Stimulated activated CD4-positive, alpha-beta T cell treated with anti-CD3 and anti-CD28 coated beads, TNF-alpha, amount 100 ng/mL, for 4 hours (primary cell): ENCODE measurements at regions not wholly inside any gene's neighbourhood (a gene's known extent, or its start where the extent isn't known, plus 50 kb on each side); places are given as distances from the start of the nearest gene placed in this dataset.
"Not testable (repeated sequence)": the region's sequence is repeated elsewhere in the genome, so short reads cannot be mapped to it uniquely, and the experiment has no call there.

ENCODE experiments used
- DNase-seq, 3 experiments: peaks; one replicate each; pipeline ENCODE4 v3.0.0-alpha.2; 2020; ENCODE audit warnings: low read depth in 3 of 3

DNA sequence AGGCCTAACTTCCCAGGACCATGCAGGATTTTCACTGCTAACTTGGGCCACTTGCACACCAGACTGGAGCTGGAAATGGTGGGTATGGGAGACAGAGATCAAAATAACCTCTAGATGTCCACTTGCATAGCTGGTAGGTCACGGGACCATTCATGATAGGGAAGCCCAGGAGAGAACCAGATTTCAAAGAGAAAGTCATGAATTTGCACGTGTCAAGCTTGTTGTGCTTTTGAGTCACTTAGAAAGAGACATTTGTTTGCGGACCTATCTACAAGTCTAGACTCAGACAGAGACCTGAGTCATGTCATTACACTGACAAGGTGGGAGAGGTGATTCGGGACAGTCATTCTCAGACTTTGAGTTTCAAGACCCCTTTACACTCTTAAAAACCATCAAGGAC, 704.1 kb downstream of the DTWD2 start:
- not testable (repeated sequence) for DNase-seq

DNA sequence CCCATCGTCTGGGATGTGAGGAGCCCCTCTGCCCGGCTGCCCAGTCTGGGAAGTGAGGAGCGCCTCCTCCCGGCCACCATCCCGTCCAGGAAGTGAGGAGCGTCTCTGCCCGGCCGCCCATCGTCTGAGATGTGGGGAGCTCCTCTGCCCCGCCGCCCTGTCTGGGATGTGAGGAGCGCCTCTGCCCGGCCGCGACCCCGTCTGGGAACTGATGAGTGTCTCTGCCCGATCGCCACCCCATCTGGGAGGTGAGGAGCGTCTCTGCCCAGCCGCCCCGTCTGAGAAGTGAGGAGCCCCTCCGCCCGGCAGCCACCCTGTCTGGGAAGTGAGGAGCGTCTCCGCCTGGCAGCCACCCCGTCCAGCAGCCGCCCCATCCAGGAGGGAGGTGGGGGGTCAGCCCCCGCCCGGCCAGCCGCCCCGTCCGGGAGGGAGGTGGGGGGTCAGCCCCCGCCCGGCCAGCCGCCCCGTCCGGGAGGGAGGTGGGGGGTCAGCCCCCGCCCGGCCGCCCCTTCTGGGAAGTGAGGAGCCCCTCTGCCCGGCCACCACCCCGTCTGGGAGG, 705.8 kb downstream of the DTWD2 start:
- DNase-seq: not testable (repeated sequence)

DNA sequence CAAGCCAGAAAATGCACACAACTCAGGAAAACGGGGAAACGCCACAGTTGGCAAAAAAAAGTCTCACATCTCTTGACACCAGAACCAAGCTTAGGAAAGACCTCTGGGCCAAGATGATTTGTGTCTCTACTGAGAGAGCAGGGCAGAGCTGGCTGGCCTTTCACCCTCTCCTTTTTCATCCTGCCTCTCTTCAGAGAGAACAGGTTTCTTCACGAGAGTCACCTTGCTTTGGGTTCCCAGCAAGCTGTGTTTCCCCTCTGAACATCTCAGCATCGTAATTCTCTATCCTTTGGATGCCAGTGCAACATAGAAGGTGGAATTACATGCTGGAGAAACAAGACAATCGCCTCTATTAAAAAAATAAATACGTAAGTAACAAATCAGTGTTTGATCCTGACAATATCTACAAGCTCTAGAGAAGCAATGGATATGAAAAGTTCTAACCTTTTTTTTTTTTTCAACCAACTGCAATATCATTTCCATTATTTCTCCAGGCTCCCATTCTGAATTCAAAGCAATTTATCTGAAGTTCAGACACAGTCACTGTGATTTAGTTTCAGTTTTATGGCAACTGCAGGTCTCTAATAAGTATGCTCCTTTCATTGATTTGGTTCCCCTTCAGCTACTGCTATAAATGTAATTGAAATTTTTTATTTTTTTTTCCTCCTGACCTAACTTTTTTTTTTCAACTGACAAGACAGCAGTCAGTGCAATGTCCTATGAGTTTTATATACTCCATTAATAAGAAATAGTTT, 708.6 kb downstream of the DTWD2 start:
- DNase-seq: no peak

DNA sequence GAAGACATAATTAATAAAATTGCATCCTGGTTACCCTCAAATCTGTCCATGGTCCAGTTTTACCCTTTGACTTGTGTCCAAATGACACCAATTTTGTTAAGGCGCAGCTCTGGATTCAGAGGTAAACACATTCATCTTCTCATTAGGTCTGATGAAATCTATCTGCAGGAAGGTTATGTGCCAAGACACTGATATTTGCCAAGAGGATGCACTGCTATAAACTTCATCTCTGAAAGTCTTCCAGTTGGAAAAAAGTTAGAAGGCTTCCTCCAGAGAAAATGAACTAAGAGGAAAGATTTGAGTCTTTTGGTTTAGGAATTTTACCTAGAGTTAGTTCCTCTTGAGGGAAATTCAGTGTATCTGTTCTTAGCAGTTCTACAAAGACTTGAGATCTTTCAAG, 717.8 kb downstream of the DTWD2 start:
- DNase-seq: no peak

DNA sequence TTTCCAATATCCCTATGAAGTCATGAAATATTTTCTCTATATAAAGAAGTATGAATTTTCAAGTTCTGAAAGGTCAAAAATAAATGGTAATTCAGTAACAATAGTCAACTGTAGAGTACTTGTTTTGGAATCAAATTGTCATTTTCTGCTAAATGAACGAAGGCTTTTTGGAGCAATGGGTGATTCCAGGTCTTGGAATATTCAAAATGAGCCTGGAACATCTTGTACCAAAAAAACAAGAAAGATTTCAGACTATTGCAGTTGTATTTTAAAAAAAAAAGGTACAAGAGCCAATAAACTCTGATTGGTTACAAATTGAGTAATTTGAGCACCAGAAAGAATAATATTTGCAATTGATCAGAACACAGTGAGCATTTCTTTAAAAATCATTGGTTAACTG, 730.1 kb downstream of the DTWD2 start:
- DNase-seq: no peak

DNA sequence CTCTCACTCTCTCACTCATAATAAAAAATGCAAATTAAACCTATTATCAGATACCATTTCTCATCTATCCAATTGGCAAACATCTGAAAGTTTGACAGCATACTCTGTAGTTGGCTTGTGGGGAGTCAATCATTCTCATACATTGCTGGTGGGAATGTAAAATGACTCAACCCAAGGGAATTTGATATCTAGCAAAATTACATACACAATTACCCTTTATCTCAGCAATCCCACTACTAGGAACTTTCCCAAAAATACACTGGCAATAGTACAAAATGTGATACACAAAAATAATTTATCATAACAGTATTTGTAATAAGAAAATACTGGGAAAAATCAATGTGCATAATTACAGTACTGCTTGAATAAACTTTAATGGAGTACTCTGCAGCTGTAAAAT, 731.3 kb downstream of the DTWD2 start:
- no peak for DNase-seq

DNA sequence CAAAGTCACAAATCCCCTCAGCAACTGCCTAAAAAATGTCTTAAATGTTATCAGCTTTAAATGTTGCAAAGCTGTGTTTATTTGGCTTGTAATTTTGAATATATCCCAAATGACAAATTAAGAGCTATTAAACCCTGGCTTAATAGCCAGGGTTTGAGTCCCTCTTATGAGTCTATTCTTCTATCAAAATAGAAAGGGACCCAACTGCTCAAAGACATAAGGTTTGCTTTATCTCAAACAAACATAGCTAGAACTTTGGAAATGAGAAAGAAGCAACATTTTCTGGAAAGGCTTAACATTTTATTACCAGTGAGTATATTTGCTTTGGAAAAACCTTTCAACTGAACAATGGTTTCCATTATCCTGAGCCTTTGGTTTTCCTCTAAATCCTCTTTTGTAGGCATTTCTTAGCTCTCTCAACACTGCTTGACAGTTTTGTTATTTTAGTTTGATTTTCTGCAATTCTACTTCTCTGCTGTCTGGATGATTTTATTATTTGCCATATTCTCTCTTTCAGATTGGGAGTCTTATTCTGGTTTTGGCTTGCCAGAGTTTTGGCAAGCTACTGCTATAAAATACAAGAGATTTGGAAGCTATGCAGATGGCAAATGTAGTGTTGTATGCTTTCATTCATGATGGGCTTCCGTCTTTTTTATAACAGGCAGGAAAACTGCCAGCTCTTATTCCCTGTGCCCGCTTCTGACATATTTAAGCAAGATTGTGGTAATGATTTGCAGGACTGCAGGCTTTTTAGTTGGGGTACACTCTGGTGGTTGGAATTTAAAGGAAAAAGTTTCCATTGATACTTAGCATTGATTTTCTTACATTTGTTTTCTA, 734.9 kb downstream of the DTWD2 start:
- DNase-seq: no peak

DNA sequence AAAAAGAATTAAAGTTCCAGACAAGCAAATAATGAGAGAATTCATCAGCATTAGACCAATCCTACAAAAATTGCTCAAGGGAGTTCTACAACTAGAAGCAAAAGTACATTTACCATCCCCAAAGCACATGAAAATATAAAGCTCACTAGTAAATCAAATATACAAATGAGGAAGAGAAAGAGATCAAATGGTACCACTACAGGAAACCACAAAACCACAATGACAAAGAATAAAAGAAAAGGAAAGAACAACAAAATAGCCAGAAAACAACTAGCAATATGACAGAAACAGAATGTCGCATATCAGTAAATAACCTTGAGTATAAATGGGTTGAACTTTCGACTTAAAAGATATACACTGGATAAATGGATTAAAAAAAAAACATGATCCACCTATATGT, 739.0 kb downstream of the DTWD2 start:
- no peak for DNase-seq

DNA sequence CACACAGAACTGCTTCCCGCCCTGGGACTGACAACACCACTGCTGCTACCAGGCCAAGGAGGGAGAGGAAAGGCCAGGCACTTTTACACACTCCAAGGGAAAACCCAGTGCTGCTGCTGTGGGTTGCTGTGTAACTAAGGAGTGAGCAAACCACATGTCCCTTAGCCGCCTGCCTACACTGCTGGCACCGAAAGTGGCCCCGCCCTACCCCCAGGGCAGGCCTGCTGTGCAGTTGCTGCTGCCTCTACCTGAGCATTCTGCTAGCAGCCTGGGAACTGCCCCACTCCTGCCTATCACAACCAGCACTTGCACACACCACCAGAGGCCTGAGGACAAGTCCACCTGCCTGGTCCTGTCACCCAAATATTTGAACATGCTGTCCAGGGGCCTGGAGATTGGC, 740.9 kb downstream of the DTWD2 start:
- no peak for DNase-seq

DNA sequence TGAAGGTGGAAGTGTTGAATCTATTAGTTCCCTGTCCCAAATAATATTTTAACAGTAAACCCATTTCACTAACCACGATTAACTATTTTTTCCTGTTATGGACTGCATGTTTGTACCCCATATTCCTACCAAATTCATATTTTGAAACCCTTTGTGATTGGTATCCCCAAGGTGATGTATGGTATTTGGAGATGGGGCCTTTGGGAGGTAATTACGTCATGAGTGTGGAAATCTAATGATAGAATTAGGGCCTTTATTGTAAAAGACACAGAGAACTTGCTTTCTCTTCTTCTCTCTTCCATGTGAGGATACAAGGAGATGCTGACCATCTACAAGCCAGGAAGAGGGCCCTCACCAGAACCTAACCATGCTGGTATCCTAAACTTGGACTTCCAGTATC, 744.7 kb downstream of the DTWD2 start:
- DNase-seq: no peak

DNA sequence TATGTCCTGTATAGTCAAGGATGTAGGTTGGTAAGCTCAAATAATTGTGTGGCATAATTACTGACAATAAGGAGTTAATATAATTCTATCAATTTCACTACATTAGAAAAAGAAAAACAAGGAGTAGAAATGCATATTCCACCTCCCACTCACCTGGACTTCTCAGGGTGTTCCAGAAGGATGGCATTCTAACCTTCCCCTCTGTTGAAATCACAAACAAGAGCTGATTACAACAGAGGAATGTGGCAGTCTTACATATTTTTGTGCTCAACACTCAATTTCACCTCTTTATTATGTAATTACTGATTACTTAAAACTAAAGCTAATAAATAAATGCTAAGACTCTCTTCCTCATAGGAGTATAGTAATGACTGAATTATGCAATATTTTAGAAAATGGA, 745.3 kb downstream of the DTWD2 start:
- DNase-seq: no peak

DNA sequence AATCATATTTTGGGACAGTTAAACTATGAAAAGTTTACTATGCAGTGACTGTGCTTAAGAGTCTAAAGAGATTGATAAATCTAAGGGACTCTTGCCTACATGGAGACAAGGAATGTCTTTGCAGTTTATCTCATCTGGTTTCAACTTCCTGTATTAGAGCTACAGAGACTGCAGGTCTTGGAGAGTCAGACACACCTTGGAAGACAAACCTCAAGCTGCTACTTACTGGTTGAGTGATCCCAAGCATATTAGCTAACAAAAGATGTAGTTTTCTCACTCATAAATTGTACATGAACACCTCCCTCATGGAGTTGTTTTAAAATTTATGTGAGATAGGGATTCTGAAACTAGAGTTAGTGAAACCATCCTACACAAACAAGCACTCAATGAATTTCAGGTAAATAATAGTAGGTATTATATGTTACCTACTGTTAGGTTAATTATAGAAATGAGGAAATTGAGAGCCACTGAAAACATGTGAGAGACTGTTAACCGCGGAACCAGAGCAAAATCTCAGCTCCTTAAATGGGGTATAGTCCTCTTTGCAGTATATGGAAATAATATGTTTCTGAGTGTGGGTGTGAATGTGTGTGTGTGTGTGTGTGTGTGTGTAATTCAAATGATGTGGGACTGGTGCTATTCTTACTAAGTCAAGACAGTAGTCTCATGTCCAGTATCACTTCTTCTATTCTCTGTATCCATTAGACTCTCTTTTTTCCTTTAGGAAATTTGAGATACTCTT, 752.1 kb downstream of the DTWD2 start:
- no peak for DNase-seq

DNA sequence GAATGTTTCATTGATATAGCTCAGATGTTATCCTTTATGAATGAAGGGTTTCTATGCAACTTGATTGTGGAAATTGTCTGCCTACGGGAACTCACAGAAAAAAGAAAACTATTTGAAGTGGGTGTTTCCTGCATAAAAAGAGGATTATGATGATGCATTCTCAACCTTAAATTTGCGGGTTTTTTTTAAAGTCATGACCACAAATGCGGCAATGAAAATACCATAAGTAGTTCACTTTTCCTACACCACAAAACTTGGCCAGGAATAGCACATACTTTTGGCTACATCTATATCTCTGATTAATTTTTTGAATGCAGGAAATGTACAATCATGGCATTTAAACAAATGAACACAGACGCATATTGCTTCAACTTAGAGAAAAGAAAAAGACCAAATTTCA, 754.7 kb downstream of the DTWD2 start:
- DNase-seq: no peak

DNA sequence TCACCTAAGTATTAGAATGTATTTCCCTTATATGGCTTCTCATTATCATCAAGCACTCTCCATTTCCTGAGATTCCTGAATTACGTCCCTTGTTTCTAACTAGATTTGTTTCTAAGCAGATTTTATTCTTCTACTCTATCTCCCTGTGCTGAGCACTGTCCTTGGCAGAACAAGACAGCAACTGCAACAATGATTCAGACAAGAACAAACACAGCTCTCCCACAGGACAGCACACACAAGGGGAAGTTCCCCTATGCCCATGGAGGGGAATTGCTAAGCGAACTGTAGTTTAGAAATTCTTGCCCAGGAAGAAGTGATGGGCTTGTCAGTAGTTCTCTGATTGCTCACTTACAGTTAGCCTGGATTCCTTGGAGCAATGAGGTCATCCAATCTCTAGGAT, 759.9 kb downstream of the DTWD2 start:
- DNase-seq: no peak

DNA sequence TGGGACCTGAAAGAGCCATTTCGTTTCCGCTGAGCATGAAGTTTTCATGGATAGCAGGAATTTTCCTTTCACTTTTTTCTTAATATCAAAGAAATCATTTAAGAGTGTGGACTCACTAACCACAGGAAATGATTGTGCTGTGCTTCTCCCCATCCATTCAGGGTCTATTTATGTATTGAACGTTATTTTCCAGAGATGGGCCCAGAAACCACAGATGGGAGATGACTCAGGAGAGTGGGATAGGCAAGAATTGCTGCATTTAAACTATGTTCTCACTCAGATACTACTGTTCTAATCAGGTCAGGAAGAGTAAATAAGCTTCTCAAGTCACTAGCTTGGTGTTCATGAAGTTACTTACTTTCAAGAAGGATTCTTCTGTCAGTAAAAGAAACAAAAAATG, 763.8 kb downstream of the DTWD2 start:
- no peak for DNase-seq

DNA sequence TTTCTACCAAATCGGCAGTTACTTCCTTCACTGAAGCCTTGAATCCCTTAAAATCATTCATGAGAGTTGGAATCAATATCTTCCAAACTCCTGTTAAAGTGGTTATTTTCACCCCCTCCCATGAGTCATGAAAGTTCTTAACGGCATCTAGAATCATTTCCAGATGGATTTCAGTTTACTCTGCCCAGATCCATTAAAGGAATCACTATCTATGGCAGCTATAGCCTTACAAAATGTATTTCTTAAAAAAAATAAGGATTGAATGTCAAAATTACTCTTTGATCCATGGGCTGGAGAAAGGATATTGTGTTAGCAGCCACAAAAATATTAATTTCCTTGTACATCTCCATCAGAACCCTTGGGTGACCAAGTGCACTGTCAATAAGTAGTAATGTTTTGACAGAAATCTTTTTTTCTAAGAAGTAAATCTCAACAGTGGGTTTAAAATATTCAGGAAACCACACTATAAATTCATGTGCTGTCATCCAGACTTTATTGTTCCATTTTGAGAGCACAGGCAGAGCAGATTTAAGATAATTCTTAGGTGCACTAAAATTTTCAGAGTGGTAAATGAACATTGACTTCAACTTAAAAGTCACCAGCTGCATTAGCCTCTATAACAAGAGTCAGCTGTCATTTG, 767.7 kb downstream of the DTWD2 start:
- no peak for DNase-seq

DNA sequence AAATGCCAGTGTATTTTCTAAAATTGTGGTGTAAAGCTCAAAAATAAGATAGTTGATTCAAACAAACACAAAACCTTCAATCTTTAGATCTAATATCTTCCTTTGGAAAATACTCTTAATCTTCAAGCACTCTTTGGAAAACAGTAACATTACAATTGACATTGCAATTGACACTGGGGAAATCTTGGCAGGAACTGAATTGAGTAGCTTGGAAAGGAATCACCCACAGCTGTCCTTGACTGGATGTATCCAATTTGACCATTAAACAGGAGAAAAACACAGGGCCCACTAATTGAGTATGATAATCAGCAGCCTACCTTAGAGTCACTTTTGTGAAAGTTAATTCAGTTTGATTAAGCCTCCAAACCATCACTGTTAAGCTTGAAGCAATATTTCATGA, 776.7 kb downstream of the DTWD2 start:
- DNase-seq: no peak

DNA sequence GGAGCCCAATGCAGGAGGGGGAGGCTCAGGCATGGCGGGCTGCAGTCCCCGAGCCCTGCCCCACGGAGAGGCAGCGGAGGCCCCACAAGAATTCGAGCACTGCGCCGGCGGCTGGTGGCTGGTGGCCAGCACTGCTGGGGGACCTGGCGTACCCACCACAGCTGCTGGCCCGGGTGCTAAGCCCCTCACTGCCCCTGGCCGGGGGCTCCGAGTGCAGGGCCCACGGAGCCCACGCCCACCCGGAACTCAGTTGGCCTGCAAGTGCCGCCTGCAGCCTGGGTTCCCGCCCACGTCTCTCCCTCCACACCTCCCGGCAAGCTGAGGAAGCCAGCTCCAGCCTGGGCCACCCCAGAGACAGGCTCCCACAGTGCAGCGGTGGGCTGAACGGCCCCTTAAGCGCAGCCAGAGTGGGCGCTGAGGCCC, 780.3 kb downstream of the DTWD2 start:
- DNase-seq: no peak

DNA sequence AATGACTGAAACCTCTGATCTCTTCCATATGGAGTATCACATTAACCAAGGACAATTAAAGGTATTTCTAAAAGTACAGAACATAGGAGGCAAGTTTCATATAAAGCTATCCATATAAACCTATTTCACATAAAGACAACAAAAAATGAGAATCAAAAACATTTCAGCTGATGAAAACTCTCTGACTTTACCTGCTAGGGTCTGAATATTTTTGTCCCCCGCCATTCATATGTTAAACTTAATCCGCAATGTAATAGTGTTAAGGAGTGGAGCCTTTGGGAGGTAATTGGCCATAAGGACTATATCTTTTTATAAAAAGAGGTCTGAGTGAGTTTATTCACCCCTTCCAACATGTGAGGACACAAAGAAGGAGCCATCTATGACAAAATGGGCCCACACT, 788.5 kb downstream of the DTWD2 start:
- DNase-seq: no peak

DNA sequence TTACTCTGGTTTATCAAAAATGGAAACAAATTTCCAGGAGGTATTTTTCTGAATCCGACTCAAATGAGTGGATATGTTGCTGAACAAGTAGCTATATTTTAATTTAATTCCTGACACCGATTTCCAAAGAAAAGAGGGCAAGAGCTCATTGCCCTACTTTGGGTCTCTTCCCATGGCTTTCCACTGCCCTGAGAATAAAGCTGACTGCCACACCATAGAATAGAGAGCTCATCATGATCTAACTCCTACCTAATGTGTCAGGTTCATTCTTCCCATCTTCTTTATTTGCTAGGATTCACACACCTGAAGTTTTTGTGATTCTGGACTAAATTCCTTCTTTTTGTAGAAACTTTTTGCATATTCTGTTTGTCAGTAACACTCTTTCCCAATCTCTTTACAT, 792.1 kb downstream of the DTWD2 start:
- DNase-seq: no peak

DNA sequence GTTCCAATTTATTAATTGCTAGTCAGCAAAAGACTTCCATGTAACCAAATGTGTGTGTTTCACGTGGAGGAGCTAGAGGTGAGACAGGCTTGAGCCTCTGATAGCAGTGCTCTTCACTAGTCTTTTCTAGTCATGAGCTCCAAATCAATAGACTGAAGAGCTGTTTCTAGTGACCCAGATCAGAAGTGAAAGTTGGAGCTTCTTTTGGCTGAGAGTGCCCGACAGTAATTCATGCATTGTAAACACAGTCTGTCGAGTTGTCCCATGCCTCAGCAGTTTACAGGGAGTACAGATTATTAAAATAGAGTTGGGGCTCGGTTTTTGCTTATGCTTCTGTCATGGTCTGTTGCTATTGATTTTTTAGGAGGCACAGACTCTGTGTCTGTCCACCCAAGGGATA, 793.1 kb downstream of the DTWD2 start:
- no peak for DNase-seq
